HCT116 (cell line): ENCODE measurements at regions not wholly inside any gene's neighbourhood (a gene's known extent, or its start where the extent isn't known, plus 50 kb on each side); places are given as distances from the start of the nearest gene placed in this dataset.

Experiments used
- ATAC-seq: fragments of 200-7000 bp; cut with Tn5 transposase; 2 replicates; pipeline ENCODE4 v1.9.1; 2020; ENCODE audit warnings: mild to moderate bottlenecking, moderate library complexity
- BruUV-seq: library from RNA; stranded (reverse); fragments of 400-500 nt; replicated peaks from 2 replicates; lab custom pipeline; 2021; lab: Mats Ljungman, UMichigan
- CTCF ChIA-PET: fragments of 300-600 bp; sonication (Branson Sonifier 250); formaldehyde crosslinking; loops from one replicate; lab custom pipeline; 2021; ENCODE audit warnings: antibody characterized with exemption; lab: Charles Lee
- POLR2A ChIA-PET: fragments of 300-600, 350-600 bp; sonication (Branson Sonifier 250); formaldehyde crosslinking; loops from one replicate; lab custom pipeline; 2021; ENCODE audit warnings: antibody characterized with exemption; lab: Charles Lee
- RAD21 ChIA-PET, 2 experiments: fragments of 300-600 bp; sonication (Branson Sonifier 250); formaldehyde crosslinking; loops; one replicate each; lab custom pipeline; 2023; ENCODE audit warnings: low total read pairs in 2 of 2; ENCODE audit not compliant: uncharacterized antibody in 2 of 2, unreplicated experiment in 2 of 2, low non-redundant PET in 1 of 2; lab: Charles Lee
- DNase-seq: peaks from one replicate; pipeline ENCODE4 v3.0.0-alpha.2; 2010; ENCODE audit warnings: low read depth, low spot score
- H2AFZ ChIP-seq: fragments of 200-600 bp; shearing (Covaris generic), sonication (generic); 2 replicates; pipeline ENCODE4 v1.6.1; 2017; ENCODE audit warnings: low read depth, mixed run types, mixed read lengths, antibody characterized with exemption, low read length; ENCODE audit not compliant: poor library complexity, severe bottlenecking
- H3K27ac ChIP-seq: 2 replicates; pipeline ENCODE4 v1.5.1; 2012; ENCODE audit warnings: low read depth, low read length
- H3K27me3 ChIP-seq: fragments of 200-600 bp; sonication (generic); 2 replicates; pipeline ENCODE4 v1.6.1; 2016; ENCODE audit warnings: mixed run types, low read length, mixed read lengths; ENCODE audit not compliant: insufficient read depth
- H3K36me3 ChIP-seq, 2 experiments: fragments of 200-500 bp in 1 of 2; fragments of 200-600 bp in 1 of 2; sonication (Bioruptor generic) in 1 of 2; sonication (generic) in 1 of 2; 2 replicates each; pipeline versions ENCODE4 v1.5.1 to v1.6.1; 2014 to 2016; ENCODE audit warnings: low read length in 2 of 2, inconsistent platforms in 1 of 2, mixed read lengths in 1 of 2, mixed run types in 1 of 2; ENCODE audit not compliant: insufficient read depth in 2 of 2, control insufficient read depth in 1 of 2
- H3K4me1 ChIP-seq, 2 experiments: fragments of 200-600 bp in 1 of 2; sonication (generic) in 1 of 2; 2 replicates each; pipeline versions ENCODE4 v1.5.1 to v1.6.1; 2012 to 2017; ENCODE audit warnings: low read length in 2 of 2, inconsistent platforms in 1 of 2, mild to moderate bottlenecking in 1 of 2, mixed read lengths in 1 of 2, mixed run types in 1 of 2, moderate library complexity in 1 of 2; ENCODE audit not compliant: insufficient read depth in 2 of 2, control insufficient read depth in 1 of 2
- H3K4me2 ChIP-seq: fragments of 200-600 bp; sonication (generic); 2 replicates; pipeline ENCODE4 v1.6.1; 2017; ENCODE audit warnings: mixed run types, low read length, mixed read lengths
- H3K4me3 ChIP-seq, 2 experiments: fragments of 200-600 bp in 1 of 2; sonication (generic) in 1 of 2; replicated peaks in 1 of 2; 2 replicates each; pipeline ENCODE4 v1.5.1; 2011 to 2016; ENCODE audit warnings: low read length in 2 of 2, control low read depth in 1 of 2, low read depth in 1 of 2, mild to moderate bottlenecking in 1 of 2, mixed read lengths in 1 of 2, mixed run types in 1 of 2
- H3K79me2 ChIP-seq: fragments of 200-600 bp; sonication (generic); 2 replicates; pipeline ENCODE4 v1.6.1; 2017; ENCODE audit warnings: mild to moderate bottlenecking, mixed run types, low read length, moderate library complexity, mixed read lengths; ENCODE audit not compliant: insufficient read depth
- H3K9ac ChIP-seq: fragments of 200-600 bp; sonication (generic); 2 replicates; pipeline ENCODE4 v1.6.1; 2016; ENCODE audit warnings: low read length, mixed read lengths
- H3K9me2 ChIP-seq: fragments of 200-600 bp; sonication (generic), shearing (Covaris generic); 2 replicates; pipeline ENCODE4 v1.6.1; 2017; ENCODE audit warnings: mixed run types, mild to moderate bottlenecking, moderate library complexity; ENCODE audit not compliant: insufficient read depth
- H3K9me3 ChIP-seq, 2 experiments: fragments of 200-500 bp in 1 of 2; fragments of 200-600 bp in 1 of 2; sonication (Bioruptor generic) in 1 of 2; sonication (generic) in 1 of 2; 2 replicates each; pipeline ENCODE4 v1.6.1; 2014 to 2017; ENCODE audit warnings: low read length in 2 of 2, mixed read lengths in 2 of 2, inconsistent platforms in 1 of 2, low read depth in 1 of 2, mild to moderate bottlenecking in 1 of 2, mixed run types in 1 of 2, moderate library complexity in 1 of 2; ENCODE audit not compliant: control insufficient read depth in 1 of 2, insufficient read depth in 1 of 2
- H4K20me1 ChIP-seq: fragments of 200-600 bp; sonication (generic), shearing (Covaris generic); 2 replicates; pipeline ENCODE4 v1.6.1; 2017; ENCODE audit warnings: mixed run types, mild to moderate bottlenecking, moderate library complexity; ENCODE audit not compliant: insufficient read depth
- ATF3 ChIP-seq: IDR thresholded peaks from 2 replicates; pipeline ENCODE4 v1.6.1; 2012
- CEBPB ChIP-seq: IDR thresholded peaks from 2 replicates; pipeline ENCODE4 v1.6.1; 2012; ENCODE audit warnings: low read depth
- EGR1 ChIP-seq: IDR thresholded peaks from 2 replicates; pipeline ENCODE4 v1.6.1; 2012; ENCODE audit warnings: low read depth
- ELF1 ChIP-seq: IDR thresholded peaks from 2 replicates; pipeline ENCODE4 v1.6.1; 2012; ENCODE audit warnings: low read depth, borderline replicate concordance
- EZH2 ChIP-seq: fragments of 200-600 bp; sonication (generic); IDR thresholded peaks from 2 replicates; pipeline ENCODE4 v1.6.1; 2017; ENCODE audit warnings: antibody characterized with exemption, mixed run types
- EZH2phosphoT487 ChIP-seq: fragments of 200-600 bp; IDR thresholded peaks from 2 replicates; pipeline ENCODE4 v1.6.1; 2018; ENCODE audit warnings: antibody characterized with exemption, borderline replicate concordance
- JUND ChIP-seq: IDR thresholded peaks from 2 replicates; pipeline ENCODE4 v1.6.1; 2012
- MAX ChIP-seq: IDR thresholded peaks from 2 replicates; pipeline ENCODE4 v1.6.1; 2012
- RAD21 ChIP-seq: IDR thresholded peaks from 2 replicates; pipeline ENCODE4 v1.6.1; 2012; ENCODE audit warnings: low read depth, mild to moderate bottlenecking
- SIN3A ChIP-seq: IDR thresholded peaks from 2 replicates; pipeline ENCODE4 v1.6.1; 2012; ENCODE audit warnings: low read depth
- SP1 ChIP-seq: IDR thresholded peaks from 2 replicates; pipeline ENCODE4 v1.6.1; 2012; ENCODE audit warnings: low read depth
- YY1 ChIP-seq: IDR thresholded peaks from 2 replicates; pipeline ENCODE4 v1.6.1; 2011; ENCODE audit warnings: low read length, low read depth, moderate library complexity, mild to moderate bottlenecking; ENCODE audit not compliant: insufficient replicate concordance; ENCODE audit errors: extremely low read depth
- ZBTB33 ChIP-seq: IDR thresholded peaks from 2 replicates; pipeline ENCODE4 v1.6.1; 2011; ENCODE audit warnings: mild to moderate bottlenecking, low read length, moderate library complexity; ENCODE audit not compliant: insufficient replicate concordance; ENCODE audit errors: extremely low read depth
- ZNF274 ChIP-seq: fragments of 200-500 bp; sonication (Bioruptor generic); IDR thresholded peaks from 2 replicates; pipeline ENCODE4 v1.6.1; 2014; ENCODE audit warnings: mild to moderate bottlenecking, low read depth, low read length, inconsistent platforms
- intact Hi-C: fragments of 100-400 bp; cut with micrococcal nuclease; formaldehyde crosslinking; loops from 2 replicates; pipeline ENCODE4 v1.10.0; 2022

- intact Hi-C loops, result no loop called here
- no peaks in the 10 kb centered on the region for H3K36me3 ChIP-seq
- POLR2A ChIA-PET, result no interaction called here
- no peak overlapping the region for H3K4me2 ChIP-seq
- H3K27ac ChIP-seq, result no peak overlapping the region
- no peak overlapping the region for H2AFZ ChIP-seq
- H3K9ac ChIP-seq, result no peak overlapping the region
- H3K79me2 ChIP-seq, result no peaks in the 10 kb centered on the region
- no peak overlapping the region for H3K4me3 ChIP-seq
- CTCF ChIA-PET, result no interaction called here
- no peaks in the 10 kb centered on the region for H3K4me1 ChIP-seq
- no peaks in the 10 kb centered on the region for H3K27me3 ChIP-seq
- H4K20me1 ChIP-seq, result no peaks in the 10 kb centered on the region
- H3K9me3 ChIP-seq, result no peaks in the 10 kb centered on the region
- DNase-seq (no peak), ATAC-seq (no peak)
- no TSS peak for BruUV-seq
- H3K9me2 ChIP-seq, result no peaks in the 10 kb centered on the region
- RAD21 ChIA-PET, result no interaction called here
- no peak for TF ChIP-seq SP1
- TF ChIP-seq ZBTB33, result no peak
- TF ChIP-seq RAD21, result no peak
- no peak for TF ChIP-seq ZNF274
- TF ChIP-seq EZH2phosphoT487, result no peak
- no peak for TF ChIP-seq ELF1
- no peak for TF ChIP-seq CEBPB
- TF ChIP-seq EGR1, result no peak
- TF ChIP-seq ATF3, result no peak
- TF ChIP-seq SIN3A, result no peak
- no peak for TF ChIP-seq JUND
- no peak for TF ChIP-seq YY1
- TF ChIP-seq EZH2, result no peak
- no peak for TF ChIP-seq MAX
Measured at GRCh38 chr2:236886456-236886855, 199.2 kb upstream of the COPS8 start.
